ENCODE measurements at regions not wholly inside any gene's neighbourhood (a gene's known extent, or its start where the extent isn't known, plus 50 kb on each side); places are given as distances from the start of the nearest gene placed in this dataset.
"Not testable (repeated sequence)": the region's sequence is repeated elsewhere in the genome, so short reads cannot be mapped to it uniquely, and the experiment has no call there.

DNA sequence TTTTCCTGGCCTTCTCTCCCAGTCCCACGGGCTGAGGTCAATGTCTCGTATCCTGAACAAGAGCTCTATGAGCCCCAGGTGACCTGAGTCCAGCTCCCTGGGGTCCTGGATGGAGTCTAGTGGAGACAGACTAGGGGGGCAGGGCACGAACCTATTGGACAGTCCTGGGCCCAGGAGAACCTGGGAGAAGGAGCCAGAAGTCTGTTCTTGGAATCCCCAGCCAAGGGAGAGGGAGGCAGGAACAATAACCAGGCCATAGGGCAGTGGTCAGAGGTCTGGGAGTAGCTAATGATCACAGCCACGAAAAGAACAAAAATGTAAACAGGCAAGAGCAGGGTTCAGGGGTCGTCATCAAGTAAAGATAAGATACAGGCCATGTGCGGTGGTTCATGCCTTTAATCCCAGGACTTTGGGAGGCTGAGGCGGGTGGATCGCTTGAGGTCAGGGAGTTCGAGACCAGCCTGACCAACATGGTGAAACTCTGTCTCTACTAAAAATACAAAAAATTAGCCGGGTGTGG is 60.8 kb downstream of the COPRS start:
- no peak overlapping the region for H3K4me3 ChIP-seq (ENCODE audit: low read depth, low read length)
- no peak for DNase-seq (ENCODE audit: low read depth)
- TF ChIP-seq, protein P1, sequence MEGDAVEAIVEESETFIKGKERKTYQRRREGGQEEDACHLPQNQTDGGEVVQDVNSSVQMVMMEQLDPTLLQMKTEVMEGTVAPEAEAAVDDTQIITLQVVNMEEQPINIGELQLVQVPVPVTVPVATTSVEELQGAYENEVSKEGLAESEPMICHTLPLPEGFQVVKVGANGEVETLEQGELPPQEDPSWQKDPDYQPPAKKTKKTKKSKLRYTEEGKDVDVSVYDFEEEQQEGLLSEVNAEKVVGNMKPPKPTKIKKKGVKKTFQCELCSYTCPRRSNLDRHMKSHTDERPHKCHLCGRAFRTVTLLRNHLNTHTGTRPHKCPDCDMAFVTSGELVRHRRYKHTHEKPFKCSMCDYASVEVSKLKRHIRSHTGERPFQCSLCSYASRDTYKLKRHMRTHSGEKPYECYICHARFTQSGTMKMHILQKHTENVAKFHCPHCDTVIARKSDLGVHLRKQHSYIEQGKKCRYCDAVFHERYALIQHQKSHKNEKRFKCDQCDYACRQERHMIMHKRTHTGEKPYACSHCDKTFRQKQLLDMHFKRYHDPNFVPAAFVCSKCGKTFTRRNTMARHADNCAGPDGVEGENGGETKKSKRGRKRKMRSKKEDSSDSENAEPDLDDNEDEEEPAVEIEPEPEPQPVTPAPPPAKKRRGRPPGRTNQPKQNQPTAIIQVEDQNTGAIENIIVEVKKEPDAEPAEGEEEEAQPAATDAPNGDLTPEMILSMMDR (conservative IDR thresholded peaks at IDR 0.05; ENCODE audit: low read depth, low read length), result no peak

DNA sequence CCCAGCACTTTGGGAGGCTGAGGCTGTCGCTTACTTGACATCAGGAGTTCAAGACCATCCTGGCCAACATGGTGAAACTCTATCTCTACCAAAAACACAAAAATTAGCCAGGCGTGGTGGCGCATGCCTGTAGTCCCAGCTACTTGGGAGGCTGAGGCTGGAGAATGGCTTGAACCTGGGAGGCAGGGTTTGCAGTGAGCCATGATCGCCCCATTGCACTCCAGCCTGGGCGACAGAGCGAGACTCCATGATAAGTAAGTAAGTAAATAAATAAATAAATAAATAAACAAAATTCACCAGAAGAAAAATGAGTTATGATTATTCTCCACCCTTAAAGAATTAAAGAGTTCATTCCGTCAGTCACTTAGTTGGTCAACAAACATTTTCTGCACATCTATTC is 63.1 kb downstream of the COPRS start:
- not testable (repeated sequence) for DNase-seq (ENCODE audit: low read depth); H3K4me3 ChIP-seq (ENCODE audit: low read depth, low read length)

- TF ChIP-seq, protein P1 (conservative IDR thresholded peaks at IDR 0.05; ENCODE audit: low read depth, low read length), result no peak
- no peak for DNase-seq (ENCODE audit: low read depth)
- no peak overlapping the region for H3K4me3 ChIP-seq (ENCODE audit: low read depth, low read length)
Observed at GRCh38 chr17:31794111-31794510, 64.9 kb downstream of the COPRS start.

GRCh38 chr17:31793634-31794033 is 65.4 kb downstream of the COPRS start:
- not testable (repeated sequence) for DNase-seq (ENCODE audit: low read depth); H3K4me3 ChIP-seq (ENCODE audit: low read depth, low read length)

GRCh38 chr17:31792007-31792585 is 66.9 kb downstream of the COPRS start:
- no peak for DNase-seq (ENCODE audit: low read depth)
- H3K4me3 ChIP-seq (ENCODE audit: low read depth, low read length), result no peak overlapping the region
- TF ChIP-seq, protein P1 (conservative IDR thresholded peaks at IDR 0.05; ENCODE audit: low read depth, low read length), result no peak

DNA sequence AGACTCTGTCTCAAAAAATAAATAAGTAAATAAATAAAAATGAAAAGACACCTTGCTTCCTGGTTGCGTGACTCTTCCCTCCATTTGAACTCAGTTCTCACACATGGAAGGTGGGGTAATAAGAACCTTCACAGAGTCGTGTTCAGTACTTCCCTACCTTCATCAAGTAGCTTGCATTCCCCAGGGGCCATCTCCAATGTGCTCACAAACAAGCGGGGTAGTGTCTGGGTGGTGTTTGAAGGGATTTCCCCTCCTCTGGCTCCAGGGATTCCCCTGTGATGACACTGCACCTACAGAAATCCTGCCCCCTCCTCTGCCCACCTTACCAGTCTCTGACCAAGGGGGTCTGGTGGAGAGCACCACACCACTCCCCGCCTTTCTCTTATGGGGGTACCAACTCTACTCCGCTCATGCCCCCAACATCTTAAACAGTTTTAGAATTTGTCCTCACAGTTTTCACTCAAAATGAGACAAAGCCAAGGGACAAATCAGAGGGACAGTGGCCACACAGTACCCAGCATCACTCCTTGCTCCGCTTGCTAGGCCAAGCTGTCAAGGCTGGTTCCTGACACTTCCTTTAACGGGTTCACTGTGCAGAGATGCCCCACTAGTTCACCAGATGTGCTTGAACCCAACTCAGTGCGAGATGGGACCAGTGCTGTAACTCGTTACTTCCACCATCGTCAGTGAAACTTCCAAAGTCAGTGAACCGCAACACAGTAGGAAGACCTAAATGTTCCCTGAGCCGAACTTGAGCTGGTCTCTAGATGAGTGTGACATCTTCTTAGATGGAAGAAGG is 69.1 kb downstream of the COPRS start:
- TF ChIP-seq, protein P1 (conservative IDR thresholded peaks at IDR 0.05; ENCODE audit: low read depth, low read length), result no peak
- H3K4me3 ChIP-seq (ENCODE audit: low read depth, low read length), result no peak overlapping the region
- no peak for DNase-seq (ENCODE audit: low read depth)

DNA sequence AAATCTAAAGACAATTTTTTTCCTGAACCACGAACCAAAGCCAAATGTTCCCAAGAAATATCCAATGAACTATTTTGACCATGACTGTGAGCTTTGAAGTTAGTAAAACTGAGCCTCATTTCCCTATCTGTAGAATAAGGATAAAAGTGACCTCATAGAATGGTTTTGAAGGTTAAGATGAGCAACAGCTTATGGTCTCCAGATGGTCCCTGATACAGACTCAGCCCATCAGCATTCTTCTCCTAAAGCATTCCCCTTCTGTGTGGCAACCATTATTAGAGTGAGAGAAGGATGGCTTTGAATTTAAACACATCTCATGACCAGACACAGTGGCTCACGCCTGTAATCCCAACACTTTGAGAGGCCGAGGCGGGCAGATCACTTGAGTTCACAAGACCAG is 70.1 kb downstream of the COPRS start:
- no peak overlapping the region for H3K4me3 ChIP-seq (ENCODE audit: low read depth, low read length)
- no peak for DNase-seq (ENCODE audit: low read depth)
- TF ChIP-seq, protein P1 (conservative IDR thresholded peaks at IDR 0.05; ENCODE audit: low read depth, low read length), result no peak

- DNase-seq (ENCODE audit: low read depth), result no peak
- TF ChIP-seq, protein P1 (conservative IDR thresholded peaks at IDR 0.05; ENCODE audit: low read depth, low read length), result no peak
- H3K4me3 ChIP-seq (ENCODE audit: low read depth, low read length), result no peak overlapping the region
Observed at GRCh38 chr17:31788571-31788946, 70.5 kb downstream of the COPRS start.
